Fibroblast of pulmonary artery (primary cell): ENCODE measurements at regions not wholly inside any gene's neighbourhood (a gene's known extent, or its start where the extent isn't known, plus 50 kb on each side); places are given as distances from the start of the nearest gene placed in this dataset.

Source experiments
- DNase-seq: peaks from one replicate; pipeline ENCODE4 v3.0.0-alpha.2; 2010; ENCODE audit warnings: low read depth
- H3K4me3 ChIP-seq: replicated peaks from 2 replicates; pipeline ENCODE4 v1.5.1; 2011; ENCODE audit warnings: low read depth, mild to moderate bottlenecking, control low read depth, low read length, moderate library complexity
- TF ChIP-seq, protein P1 (sequence below): IDR thresholded peaks from 2 replicates; pipeline ENCODE4 v1.5.1; 2011; ENCODE audit warnings: mild to moderate bottlenecking, control low read depth, low read length, inconsistent platforms; ENCODE audit errors: missing control alignments

DNA sequence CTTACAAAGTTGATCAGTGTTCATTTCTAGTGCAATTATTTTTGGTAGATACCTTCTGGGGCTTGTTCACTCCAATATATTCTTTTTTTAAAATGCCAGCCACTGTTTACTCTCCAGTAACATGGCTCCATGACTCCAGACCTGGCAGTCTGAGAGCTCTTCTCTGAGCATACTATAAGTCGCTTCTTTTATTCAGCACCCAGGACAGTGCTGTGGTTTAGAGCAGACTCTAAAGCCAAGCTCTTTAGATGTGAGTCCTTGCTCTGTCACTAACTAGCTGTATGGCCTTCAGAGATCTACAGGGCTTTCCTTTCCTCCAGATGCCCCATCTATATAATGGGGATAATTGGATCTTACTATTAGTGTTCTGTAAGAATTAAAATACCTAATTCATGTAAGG lies 200.2 kb upstream of the FAM241A start:
- TF ChIP-seq, protein P1, sequence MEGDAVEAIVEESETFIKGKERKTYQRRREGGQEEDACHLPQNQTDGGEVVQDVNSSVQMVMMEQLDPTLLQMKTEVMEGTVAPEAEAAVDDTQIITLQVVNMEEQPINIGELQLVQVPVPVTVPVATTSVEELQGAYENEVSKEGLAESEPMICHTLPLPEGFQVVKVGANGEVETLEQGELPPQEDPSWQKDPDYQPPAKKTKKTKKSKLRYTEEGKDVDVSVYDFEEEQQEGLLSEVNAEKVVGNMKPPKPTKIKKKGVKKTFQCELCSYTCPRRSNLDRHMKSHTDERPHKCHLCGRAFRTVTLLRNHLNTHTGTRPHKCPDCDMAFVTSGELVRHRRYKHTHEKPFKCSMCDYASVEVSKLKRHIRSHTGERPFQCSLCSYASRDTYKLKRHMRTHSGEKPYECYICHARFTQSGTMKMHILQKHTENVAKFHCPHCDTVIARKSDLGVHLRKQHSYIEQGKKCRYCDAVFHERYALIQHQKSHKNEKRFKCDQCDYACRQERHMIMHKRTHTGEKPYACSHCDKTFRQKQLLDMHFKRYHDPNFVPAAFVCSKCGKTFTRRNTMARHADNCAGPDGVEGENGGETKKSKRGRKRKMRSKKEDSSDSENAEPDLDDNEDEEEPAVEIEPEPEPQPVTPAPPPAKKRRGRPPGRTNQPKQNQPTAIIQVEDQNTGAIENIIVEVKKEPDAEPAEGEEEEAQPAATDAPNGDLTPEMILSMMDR: no peak
- no peak overlapping the region for H3K4me3 ChIP-seq
- DNase-seq: peak; percentile 17

DNA sequence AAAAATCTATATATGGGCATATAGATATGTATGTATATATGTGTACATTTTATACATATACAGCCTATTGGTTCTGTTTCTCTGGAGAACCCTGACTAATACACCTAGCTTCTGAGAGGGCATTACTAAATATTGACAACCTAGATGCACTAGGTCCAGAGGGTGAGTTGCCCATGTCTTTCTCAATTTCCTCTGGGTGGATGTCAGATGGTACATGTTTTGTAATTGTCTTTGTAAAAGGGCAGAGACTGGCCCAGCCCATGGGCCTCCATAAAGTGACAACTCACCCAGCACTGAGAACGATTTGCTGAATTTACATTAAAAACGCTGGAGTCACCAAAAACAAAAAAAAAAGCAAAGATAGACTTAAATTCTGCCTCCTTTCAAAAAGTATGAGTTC lies 198.5 kb upstream of the FAM241A start:
- TF ChIP-seq, protein P1: no peak
- DNase-seq: no peak
- no peak overlapping the region for H3K4me3 ChIP-seq

DNA sequence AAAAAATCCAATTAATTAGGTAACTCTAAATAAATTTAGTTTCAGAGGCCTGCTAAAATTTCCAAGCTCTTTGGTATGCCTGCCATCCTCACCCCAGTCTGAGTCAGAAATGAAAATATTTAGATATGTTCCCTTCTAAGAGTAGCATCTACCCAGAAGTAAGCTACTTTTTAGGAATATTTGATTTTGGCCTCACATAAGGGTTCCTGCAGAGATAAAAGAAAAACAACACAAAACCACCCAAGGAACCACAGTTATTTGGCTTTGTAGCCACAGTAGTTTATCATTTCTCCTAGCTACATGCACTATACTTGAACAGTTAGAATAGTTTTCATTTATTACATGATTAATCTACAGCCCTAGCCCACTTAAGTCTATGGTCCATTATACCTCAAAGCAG lies 192.6 kb upstream of the FAM241A start:
- TF ChIP-seq, protein P1: no peak
- DNase-seq: no peak
- H3K4me3 ChIP-seq: no peak overlapping the region

DNA sequence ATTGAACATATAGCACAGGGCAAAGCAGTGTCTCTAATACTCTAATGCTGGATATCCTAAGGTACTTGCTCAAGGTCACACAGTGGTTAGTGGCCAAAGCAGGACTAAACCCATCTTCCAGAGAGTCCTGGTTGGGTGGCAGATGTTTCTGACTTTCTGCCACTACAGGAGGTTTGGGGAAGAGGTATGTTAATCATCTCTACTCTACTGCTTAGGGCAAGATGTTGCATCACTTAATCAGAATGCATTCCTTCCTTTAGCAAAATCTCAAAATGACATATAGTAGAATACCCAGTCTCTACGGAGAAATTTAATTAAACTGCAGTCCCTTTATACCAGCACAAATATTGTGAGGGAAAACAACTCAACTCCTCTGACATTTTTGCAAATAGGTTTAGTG lies 190.7 kb upstream of the FAM241A start:
- no peak overlapping the region for H3K4me3 ChIP-seq
- DNase-seq: no peak
- TF ChIP-seq, protein P1: no peak

DNA sequence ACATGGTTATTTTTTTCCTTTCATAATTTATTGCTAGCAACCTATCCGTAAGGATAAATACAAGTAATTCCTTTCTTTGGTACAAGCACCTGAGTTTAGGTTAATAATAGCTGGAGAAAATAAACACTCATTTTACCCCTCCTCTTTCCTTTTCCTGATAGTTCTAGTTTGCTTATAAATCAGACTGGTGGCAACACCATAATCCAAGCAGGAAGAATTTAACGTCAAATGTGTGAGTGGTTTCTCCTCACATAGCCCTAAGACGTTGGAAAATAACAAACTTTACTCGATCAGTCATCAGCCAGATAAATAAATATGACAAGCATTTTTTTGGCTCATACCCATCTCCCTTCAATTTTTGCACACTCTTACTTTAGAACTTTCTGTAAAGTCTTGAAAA lies 190.3 kb upstream of the FAM241A start:
- TF ChIP-seq, protein P1: no peak
- H3K4me3 ChIP-seq: no peak overlapping the region
- no peak for DNase-seq

DNA sequence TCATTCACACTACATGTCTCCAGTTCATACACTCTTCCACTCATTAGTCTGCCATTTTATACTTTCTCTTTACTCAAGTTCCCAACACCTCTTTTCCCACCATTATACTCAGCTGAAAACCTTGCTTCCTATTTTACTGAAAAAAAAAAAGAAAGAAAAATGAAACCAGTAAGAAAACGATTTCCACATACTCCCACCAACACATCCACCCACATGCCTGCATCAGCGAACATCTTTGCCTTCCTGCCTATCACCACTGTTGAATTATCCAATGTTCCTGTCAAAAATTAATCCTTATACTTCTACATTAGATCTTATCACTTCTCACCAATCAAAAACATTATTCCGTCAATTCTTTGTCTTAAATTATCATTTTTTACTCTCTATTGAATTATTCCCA lies 188.1 kb upstream of the FAM241A start:
- TF ChIP-seq, protein P1: no peak
- DNase-seq: no peak
- no peak overlapping the region for H3K4me3 ChIP-seq

DNA sequence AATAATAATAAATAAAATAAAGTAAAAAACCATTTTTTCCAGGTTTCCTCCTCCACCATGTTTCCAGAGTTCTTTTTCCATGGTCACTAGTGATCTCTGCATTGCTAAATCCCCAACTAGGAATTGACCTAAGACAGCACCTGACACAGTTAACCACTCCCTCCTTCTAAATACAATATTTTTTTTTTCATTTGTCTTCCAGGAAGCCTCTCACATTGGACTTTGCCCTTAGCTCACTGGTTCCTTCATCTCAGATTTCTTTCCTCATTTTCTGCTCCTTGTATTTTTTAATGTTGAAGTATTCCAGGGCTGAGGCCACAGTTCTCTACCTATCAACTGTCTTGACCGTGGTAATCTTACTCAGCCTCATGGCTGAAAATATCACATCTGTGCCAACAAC lies 187.3 kb upstream of the FAM241A start:
- TF ChIP-seq, protein P1: no peak
- DNase-seq: no peak
- no peak overlapping the region for H3K4me3 ChIP-seq
